ELF-1 (cell line): ENCODE measurements at regions not wholly inside any gene's neighbourhood (a gene's known extent, or its start where the extent isn't known, plus 50 kb on each side); places are given as distances from the start of the nearest gene placed in this dataset.
A peak's percentile ranks its signal among the peaks of the same experiment; 100 is the strongest.

Experiments
- DNase-seq: peaks from one replicate; pipeline ENCODE4 v3.0.0-alpha.2; 2016; ENCODE audit warnings: low read depth, low spot score

- DNase-seq = no peak
These were observed 163.7 kb upstream of the PWP1 start for GRCh38 chr12:107521826-107522355.

- DNase-seq = peak; percentile 29
These were observed 162.7 kb upstream of the PWP1 start for GRCh38 chr12:107522692-107523477.

GRCh38 chr12:107523775-107524535 lies 161.6 kb upstream of the PWP1 start:
- no peak for DNase-seq

- DNase-seq = no peak
These were observed 160.4 kb upstream of the PWP1 start for GRCh38 chr12:107525063-107525718.

DNA sequence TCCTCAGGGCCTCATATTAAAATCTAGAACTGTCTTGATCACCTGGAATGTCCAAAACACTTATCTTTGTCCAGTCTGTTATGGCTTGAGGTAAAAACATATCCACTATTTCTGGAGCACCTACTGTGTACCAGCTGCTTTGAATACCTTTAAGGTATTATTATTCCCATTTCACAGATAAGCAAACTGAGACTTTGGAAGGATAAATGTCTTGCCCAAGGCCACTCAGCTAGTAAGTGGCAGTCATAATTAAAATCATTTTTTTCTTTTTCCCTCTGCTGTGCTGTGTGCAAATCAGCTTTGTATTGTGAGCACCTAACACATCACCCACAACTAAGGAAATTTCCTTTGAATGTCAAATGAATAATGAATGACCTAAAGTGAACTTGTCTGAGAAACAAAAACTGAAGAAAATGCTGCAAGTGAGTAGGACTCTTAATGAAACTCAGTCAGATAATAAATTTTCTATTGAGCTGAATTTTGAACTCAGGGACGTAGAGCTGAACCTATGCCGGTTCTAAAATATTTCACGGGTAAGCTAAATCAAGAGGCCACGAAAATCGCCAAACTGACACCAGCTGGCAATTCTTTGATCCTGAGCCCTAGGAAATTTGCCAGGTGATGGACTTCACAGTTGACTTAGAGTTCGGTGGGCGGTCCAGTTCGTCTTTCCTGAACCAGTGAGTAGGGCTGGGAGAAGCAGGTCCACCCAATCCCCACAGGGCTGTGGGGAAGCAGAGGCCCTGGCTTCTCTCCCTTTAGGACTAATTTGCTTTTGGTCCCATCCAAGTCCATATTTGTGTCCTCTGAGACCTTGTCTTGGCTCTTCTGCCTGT lies 159.7 kb upstream of the PWP1 start:
- DNase-seq = no peak

- DNase-seq = no peak
These were observed 158.9 kb upstream of the PWP1 start for GRCh38 chr12:107526555-107527180.

- no peak for DNase-seq
These were observed 156.8 kb upstream of the PWP1 start for GRCh38 chr12:107528731-107529365.

DNA sequence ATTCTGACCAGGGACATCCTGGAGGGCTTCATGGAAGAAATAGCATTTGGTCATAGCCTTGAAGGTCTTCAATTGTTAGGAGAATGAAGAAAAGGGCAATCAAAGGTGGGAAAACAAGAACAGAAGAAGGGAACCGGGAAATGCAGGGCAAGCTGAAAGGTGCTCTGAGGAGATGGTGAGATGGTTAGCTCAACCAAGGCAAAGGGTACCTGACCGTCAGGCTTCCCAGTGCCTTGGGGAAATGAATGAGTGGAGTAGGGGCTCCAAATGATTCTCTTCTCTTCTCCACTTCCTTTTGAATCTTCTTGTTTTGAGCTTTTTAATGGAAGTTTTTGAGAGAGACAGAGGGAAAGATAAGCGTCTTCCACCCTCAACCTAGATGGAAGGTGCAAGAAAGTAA lies 155.6 kb upstream of the PWP1 start:
- DNase-seq = no peak

DNA sequence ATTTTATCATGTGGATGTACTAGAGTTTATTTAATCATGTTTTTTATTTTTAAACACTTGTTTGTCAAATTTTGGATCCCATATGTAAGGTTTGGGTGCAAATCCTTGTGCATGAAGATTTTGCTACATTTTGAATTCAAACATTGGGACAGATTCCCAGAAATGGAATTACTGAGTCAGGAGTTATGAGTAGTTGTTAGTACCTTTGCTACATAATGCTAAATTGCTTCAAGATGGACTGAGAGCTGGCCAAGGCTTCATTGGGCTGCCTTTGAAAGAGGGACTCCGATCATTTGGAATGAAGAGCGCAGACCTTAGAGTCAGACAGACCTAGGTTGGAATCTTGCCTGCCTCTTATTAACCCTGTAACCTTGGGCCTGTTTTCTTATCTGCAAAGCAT lies 154.9 kb upstream of the PWP1 start:
- DNase-seq = no peak

DNA sequence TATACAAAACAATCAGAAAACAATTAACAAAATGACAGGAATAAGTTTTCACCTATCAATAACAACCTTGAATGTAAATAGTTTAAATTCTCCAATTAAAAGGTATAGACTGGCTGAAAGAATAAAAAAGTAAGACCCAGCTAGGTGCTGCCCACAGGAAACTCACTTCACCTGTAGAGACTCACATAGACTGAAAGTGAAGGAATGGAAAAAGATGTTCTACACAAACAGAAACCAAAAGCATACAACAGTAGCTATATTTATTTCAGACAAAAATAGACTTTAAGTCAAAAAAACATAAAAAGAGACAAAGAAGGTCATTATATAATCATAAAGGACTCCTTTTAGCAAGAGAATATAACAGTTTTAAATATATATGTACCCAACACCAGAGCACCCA lies 152.4 kb upstream of the PWP1 start:
- DNase-seq = no peak

DNA sequence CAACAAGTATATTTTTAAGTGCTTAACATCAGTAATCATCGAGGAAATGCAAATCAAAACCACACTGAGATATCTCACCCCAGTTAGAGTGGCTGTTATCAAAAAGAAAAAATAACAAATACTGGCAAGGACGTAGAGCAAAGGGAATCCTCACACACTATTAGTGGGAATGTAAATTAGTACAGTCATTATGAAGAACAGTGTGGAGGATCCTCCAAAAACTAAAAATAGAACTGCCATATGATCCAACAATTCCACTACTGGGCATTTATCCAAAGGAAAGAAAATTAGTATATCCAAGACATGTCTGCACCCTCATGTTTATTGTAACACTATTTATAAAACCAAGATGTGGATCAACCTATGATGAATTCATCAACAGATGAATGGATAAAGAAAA lies 149.0 kb upstream of the PWP1 start:
- DNase-seq = no peak

GRCh38 chr12:107537464-107538119 lies 148.0 kb upstream of the PWP1 start:
- DNase-seq = no peak

GRCh38 chr12:107539196-107539939 lies 146.2 kb upstream of the PWP1 start:
- DNase-seq = no peak

DNA sequence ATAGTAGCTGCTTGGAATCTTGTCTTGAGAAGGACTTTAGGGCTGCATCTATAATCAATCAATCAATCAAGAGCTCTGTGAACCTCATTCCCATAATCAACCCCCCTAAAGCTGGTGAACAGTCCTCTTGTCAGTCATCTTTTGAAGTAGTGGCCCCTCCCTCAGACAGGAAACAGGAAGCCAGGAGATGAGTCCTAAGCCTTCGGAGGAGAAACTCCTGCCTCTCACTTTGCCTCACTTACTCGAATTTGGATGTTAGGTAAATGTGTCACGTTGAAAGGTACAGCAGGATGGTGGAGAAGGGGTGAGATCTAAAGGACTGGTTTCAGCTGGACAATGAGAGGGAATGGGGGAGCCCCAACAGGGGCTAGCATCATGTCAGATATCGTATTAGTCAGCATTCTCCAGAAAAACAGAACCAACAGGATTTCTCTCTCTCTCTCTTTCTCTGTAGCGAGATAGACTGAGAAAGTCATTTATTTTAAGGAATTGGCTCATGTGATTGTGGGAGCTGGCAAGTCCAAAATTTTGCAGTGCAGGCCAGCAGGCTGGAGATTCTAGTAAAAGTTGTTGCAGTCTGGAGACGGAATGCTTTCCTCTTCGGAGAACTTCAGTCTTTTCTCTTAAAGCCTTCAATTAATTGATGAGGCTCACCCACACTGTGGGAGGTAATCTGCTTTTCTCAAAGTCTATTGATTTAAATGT lies 144.4 kb upstream of the PWP1 start:
- DNase-seq = no peak

GRCh38 chr12:107543416-107543815 lies 142.2 kb upstream of the PWP1 start:
- no peak for DNase-seq

GRCh38 chr12:107543841-107544240 lies 141.8 kb upstream of the PWP1 start:
- DNase-seq = no peak

GRCh38 chr12:107544937-107545336 lies 140.7 kb upstream of the PWP1 start:
- DNase-seq = no peak

- DNase-seq = no peak
These were observed 139.8 kb upstream of the PWP1 start for GRCh38 chr12:107545737-107546353.
